GM13976 (cell line): ENCODE measurements at regions not wholly inside any gene's neighbourhood (a gene's known extent, or its start where the extent isn't known, plus 50 kb on each side); places are given as distances from the start of the nearest gene placed in this dataset.

ENCODE experiments used
- DNase-seq: peaks from one replicate; pipeline ENCODE4 v3.0.0; 2012; ENCODE audit warnings: low spot score
- CTCF ChIP-seq: IDR thresholded peaks from 2 replicates; pipeline ENCODE4 v1.5.1; 2012; ENCODE audit warnings: borderline replicate concordance, mild to moderate bottlenecking; ENCODE audit not compliant: insufficient read depth; ENCODE audit errors: extremely low read depth, missing control alignments, control extremely low read depth
- in situ Hi-C: fragments of 300-500 bp; cut with MboI; formaldehyde crosslinking; loops from one replicate; pipeline ENCODE4 v1.12.0; 2022; ENCODE audit warnings: low sequenced_read_pairs, mixed read lengths, inconsistent platforms; ENCODE audit not compliant: unreplicated experiment

GRCh38 chr15:88312941-88313579 lies 56.5 kb upstream of the NTRK3 start:
- in situ Hi-C loops: no loop called here
- TF ChIP-seq CTCF: no peak
- no peak for DNase-seq

DNA sequence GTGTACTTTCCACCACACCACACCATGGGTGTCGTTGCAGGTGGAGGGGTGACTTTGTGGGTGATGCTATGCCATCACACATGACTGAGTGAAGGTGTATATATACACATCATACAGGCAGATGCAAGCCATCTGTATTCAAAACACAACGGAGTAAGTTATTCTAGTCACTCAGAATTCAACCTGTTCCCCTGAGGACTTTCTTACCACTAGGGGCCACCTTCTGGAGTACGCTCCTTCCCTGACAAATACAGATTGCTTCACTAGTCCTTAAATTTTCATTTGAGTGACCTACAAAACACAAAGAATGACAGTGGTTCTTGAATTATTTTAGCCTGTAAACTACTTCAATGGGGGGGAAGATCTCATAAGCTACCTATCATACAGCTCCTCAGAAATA lies 52.8 kb upstream of the NTRK3 start:
- TF ChIP-seq CTCF: no peak
- in situ Hi-C loops: no loop called here
- no peak for DNase-seq

GRCh38 chr15:88307344-88307743 lies 50.8 kb upstream of the NTRK3 start:
- DNase-seq: no peak
- TF ChIP-seq CTCF: no peak
- in situ Hi-C loops: no loop called here
